ENCODE measurements at regions not wholly inside any gene's neighbourhood (a gene's known extent, or its start where the extent isn't known, plus 50 kb on each side); places are given as distances from the start of the nearest gene placed in this dataset.

DNA sequence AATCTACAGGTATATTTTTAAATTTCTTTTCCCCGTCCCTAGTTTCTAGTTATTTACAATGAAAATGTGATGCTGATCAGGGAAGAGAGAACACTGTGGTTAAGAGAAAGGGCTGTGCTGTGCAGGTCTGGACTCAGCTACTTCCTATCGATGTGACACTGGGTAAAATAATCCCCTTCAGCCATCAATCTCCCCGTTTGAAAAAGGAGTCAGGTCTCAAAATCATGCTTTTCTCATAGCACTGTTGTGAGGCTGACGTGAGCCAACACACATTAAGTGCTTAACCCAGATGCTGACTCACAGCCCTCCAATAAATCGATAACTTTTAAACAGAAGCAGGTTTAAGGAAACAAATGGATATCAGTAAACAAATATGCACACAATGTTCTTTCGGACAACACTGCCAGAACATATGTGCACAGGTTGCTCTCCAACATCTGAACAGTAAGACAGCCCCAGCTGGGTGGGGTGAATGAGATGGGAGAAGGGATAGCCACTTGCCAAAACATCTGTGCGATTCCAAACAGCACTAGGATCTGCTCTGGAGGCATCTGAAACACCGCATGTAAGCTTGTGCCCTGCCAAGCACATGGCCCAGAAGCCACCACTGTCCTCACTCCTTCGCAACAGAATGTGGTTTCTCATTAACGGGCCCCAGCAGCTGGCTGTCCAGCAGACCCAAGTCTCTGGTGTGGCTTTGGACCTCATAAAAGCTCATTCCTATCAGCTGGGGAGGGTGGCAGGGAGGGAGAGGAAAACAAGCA is 143.2 kb upstream of the PRICKLE2 start:
- TF ChIP-seq, protein P1, sequence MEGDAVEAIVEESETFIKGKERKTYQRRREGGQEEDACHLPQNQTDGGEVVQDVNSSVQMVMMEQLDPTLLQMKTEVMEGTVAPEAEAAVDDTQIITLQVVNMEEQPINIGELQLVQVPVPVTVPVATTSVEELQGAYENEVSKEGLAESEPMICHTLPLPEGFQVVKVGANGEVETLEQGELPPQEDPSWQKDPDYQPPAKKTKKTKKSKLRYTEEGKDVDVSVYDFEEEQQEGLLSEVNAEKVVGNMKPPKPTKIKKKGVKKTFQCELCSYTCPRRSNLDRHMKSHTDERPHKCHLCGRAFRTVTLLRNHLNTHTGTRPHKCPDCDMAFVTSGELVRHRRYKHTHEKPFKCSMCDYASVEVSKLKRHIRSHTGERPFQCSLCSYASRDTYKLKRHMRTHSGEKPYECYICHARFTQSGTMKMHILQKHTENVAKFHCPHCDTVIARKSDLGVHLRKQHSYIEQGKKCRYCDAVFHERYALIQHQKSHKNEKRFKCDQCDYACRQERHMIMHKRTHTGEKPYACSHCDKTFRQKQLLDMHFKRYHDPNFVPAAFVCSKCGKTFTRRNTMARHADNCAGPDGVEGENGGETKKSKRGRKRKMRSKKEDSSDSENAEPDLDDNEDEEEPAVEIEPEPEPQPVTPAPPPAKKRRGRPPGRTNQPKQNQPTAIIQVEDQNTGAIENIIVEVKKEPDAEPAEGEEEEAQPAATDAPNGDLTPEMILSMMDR (IDR thresholded peaks at IDR 0.05; ENCODE audit: low read depth, low read length) = no peak
- TF ChIP-seq POLR2A (IDR thresholded peaks at IDR 0.05; ENCODE audit: extremely low read depth, insufficient read length) (no peak), MYC (IDR thresholded peaks at IDR 0.05; ENCODE audit: low read depth, low read length) (no peak)
- TF ChIP-seq, protein P2, sequence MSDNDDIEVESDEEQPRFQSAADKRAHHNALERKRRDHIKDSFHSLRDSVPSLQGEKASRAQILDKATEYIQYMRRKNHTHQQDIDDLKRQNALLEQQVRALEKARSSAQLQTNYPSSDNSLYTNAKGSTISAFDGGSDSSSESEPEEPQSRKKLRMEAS (IDR thresholded peaks at IDR 0.05; ENCODE audit: low read depth, low read length) = no peak
